ENCODE measurements at regions not wholly inside any gene's neighbourhood (a gene's known extent, or its start where the extent isn't known, plus 50 kb on each side); places are given as distances from the start of the nearest gene placed in this dataset.

- DNase-seq (ENCODE audit: low read depth), result no peak
- no peak for TF ChIP-seq CTCF (IDR thresholded peaks at IDR 0.05; ENCODE audit: insufficient read depth, low read length, severe bottlenecking)
- FAIRE-seq, result no peak
- Histone ChIP-seq H3K36me3 (ENCODE audit: control insufficient read depth, insufficient read depth, low read length) (no peaks in the 10 kb centered on the region), H3K4me3 (ENCODE audit: low read depth, low read length) (no peak overlapping the region), H3K27me3 (ENCODE audit: control insufficient read depth, insufficient read depth, low read length) (no peaks in the 10 kb centered on the region)
Observed at GRCh38 chr2:156672556-156673332, 236.6 kb downstream of the GPD2 start.

DNA sequence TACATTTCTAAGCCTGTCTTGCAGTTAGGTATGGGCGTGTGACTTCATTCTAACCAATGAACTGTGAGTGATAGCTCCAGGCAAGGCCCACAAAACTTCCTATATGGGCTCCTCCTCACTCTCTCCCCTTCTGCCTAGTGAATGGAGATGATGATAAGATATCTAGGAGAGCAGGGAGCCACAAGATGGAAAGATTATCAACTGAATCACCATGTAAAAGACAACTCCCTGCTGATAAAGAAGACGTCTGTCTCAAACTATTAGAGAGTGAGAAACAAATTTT, 237.1 kb downstream of the GPD2 start:
- H3K27me3 ChIP-seq (ENCODE audit: control insufficient read depth, insufficient read depth, low read length), result no peaks in the 10 kb centered on the region
- FAIRE-seq, result no peak
- no peak for TF ChIP-seq CTCF (IDR thresholded peaks at IDR 0.05; ENCODE audit: insufficient read depth, low read length, severe bottlenecking)
- no peak overlapping the region for H3K4me3 ChIP-seq (ENCODE audit: low read depth, low read length)
- no peaks in the 10 kb centered on the region for H3K36me3 ChIP-seq (ENCODE audit: control insufficient read depth, insufficient read depth, low read length)
- no peak for DNase-seq (ENCODE audit: low read depth)

GRCh38 chr2:156673981-156674380, 237.8 kb downstream of the GPD2 start:
- Histone ChIP-seq H3K4me3 (ENCODE audit: low read depth, low read length) (no peak overlapping the region), H3K27me3 (ENCODE audit: control insufficient read depth, insufficient read depth, low read length) (no peaks in the 10 kb centered on the region), H3K36me3 (ENCODE audit: control insufficient read depth, insufficient read depth, low read length) (no peaks in the 10 kb centered on the region)
- FAIRE-seq (no peak), DNase-seq (ENCODE audit: low read depth) (no peak)
- TF ChIP-seq CTCF (IDR thresholded peaks at IDR 0.05; ENCODE audit: insufficient read depth, low read length, severe bottlenecking), result no peak

- Histone ChIP-seq H3K27me3 (ENCODE audit: control insufficient read depth, insufficient read depth, low read length) (no peaks in the 10 kb centered on the region), H3K36me3 (ENCODE audit: control insufficient read depth, insufficient read depth, low read length) (no peaks in the 10 kb centered on the region), H3K4me3 (ENCODE audit: low read depth, low read length) (no peak overlapping the region)
- FAIRE-seq (no peak), DNase-seq (ENCODE audit: low read depth) (no peak)
- no peak for TF ChIP-seq CTCF (IDR thresholded peaks at IDR 0.05; ENCODE audit: insufficient read depth, low read length, severe bottlenecking)
Observed at GRCh38 chr2:156675896-156676295, 239.7 kb downstream of the GPD2 start.

- no peak overlapping the region for H3K4me3 ChIP-seq (ENCODE audit: low read depth, low read length)
- DNase-seq (ENCODE audit: low read depth) (no peak), FAIRE-seq (no peak)
- H3K36me3 ChIP-seq (ENCODE audit: control insufficient read depth, insufficient read depth, low read length), result no peaks in the 10 kb centered on the region
- H3K27me3 ChIP-seq (ENCODE audit: control insufficient read depth, insufficient read depth, low read length), result no peaks in the 10 kb centered on the region
- TF ChIP-seq CTCF (IDR thresholded peaks at IDR 0.05; ENCODE audit: insufficient read depth, low read length, severe bottlenecking), result no peak
Observed at GRCh38 chr2:156679820-156680219, 243.6 kb downstream of the GPD2 start.

DNA sequence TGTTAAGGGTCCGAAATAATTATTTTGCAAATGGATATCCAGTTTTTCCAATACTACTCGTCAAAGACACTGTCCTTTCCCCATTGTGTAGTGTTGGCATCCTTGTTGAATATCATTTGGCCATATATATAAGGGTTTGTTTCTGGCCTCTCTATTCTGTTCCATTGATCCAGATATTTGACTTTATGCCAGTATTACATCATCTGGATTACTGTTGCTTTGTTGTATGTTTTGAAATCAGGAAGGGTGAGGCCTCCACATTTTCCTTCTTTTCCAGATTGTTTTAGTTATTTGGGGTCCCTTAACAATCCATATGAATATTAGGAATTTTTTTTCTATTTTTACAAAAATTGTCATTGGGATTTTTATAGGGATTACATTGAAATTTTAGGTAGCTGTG, 244.1 kb downstream of the GPD2 start:
- no peak for TF ChIP-seq CTCF (IDR thresholded peaks at IDR 0.05; ENCODE audit: insufficient read depth, low read length, severe bottlenecking)
- Histone ChIP-seq H3K4me3 (ENCODE audit: low read depth, low read length) (no peak overlapping the region), H3K27me3 (ENCODE audit: control insufficient read depth, insufficient read depth, low read length) (no peaks in the 10 kb centered on the region), H3K36me3 (ENCODE audit: control insufficient read depth, insufficient read depth, low read length) (no peaks in the 10 kb centered on the region)
- no peak for DNase-seq (ENCODE audit: low read depth)
- no peak for FAIRE-seq
